ENCODE measurements at regions not wholly inside any gene's neighbourhood (a gene's known extent, or its start where the extent isn't known, plus 50 kb on each side); places are given as distances from the start of the nearest gene placed in this dataset.

- no peak overlapping the region for H3K4me3 ChIP-seq (ENCODE audit: low read depth, low read length)
- no peak for DNase-seq (ENCODE audit: low read depth)
- TF ChIP-seq CTCF (IDR thresholded peaks at IDR 0.05; ENCODE audit: low read depth, low read length, missing control alignments), result no peak
These were observed 135.2 kb upstream of the COL11A1 start for GRCh38 chr1:103243481-103243880.

GRCh38 chr1:103239034-103239433 is 130.7 kb upstream of the COL11A1 start:
- no peak overlapping the region for H3K4me3 ChIP-seq (ENCODE audit: low read depth, low read length)
- TF ChIP-seq CTCF (IDR thresholded peaks at IDR 0.05; ENCODE audit: low read depth, low read length, missing control alignments), result no peak
- DNase-seq (ENCODE audit: low read depth), result no peak

- no peak overlapping the region for H3K4me3 ChIP-seq (ENCODE audit: low read depth, low read length)
- no peak for DNase-seq (ENCODE audit: low read depth)
- no peak for TF ChIP-seq CTCF (IDR thresholded peaks at IDR 0.05; ENCODE audit: low read depth, low read length, missing control alignments)
These were observed 121.7 kb upstream of the COL11A1 start for GRCh38 chr1:103230061-103230460.

GRCh38 chr1:103220631-103221041 is 112.3 kb upstream of the COL11A1 start:
- TF ChIP-seq CTCF (IDR thresholded peaks at IDR 0.05; ENCODE audit: low read depth, low read length, missing control alignments), result no peak

GRCh38 chr1:103218821-103219220 is 110.5 kb upstream of the COL11A1 start:
- no peak for DNase-seq (ENCODE audit: low read depth)
- H3K4me3 ChIP-seq (ENCODE audit: low read depth, low read length), result no peak overlapping the region
- no peak for TF ChIP-seq CTCF (IDR thresholded peaks at IDR 0.05; ENCODE audit: low read depth, low read length, missing control alignments)

More at GRCh38 chr1:103220631-103221041, 112.3 kb upstream of the COL11A1 start:
- DNase-seq (ENCODE audit: low read depth), result no peak
- no peak overlapping the region for H3K4me3 ChIP-seq (ENCODE audit: low read depth, low read length)

GRCh38 chr1:103218369-103218768 is 110.0 kb upstream of the COL11A1 start:
- no peak for DNase-seq (ENCODE audit: low read depth)
- no peak overlapping the region for H3K4me3 ChIP-seq (ENCODE audit: low read depth, low read length)
- no peak for TF ChIP-seq CTCF (IDR thresholded peaks at IDR 0.05; ENCODE audit: low read depth, low read length, missing control alignments)

GRCh38 chr1:103211073-103211472 is 102.8 kb upstream of the COL11A1 start:
- DNase-seq (ENCODE audit: low read depth), result no peak
- no peak for TF ChIP-seq CTCF (IDR thresholded peaks at IDR 0.05; ENCODE audit: low read depth, low read length, missing control alignments)
- H3K4me3 ChIP-seq (ENCODE audit: low read depth, low read length), result no peak overlapping the region

Measured in GM12864 (cell line).